ENCODE measurements at regions not wholly inside any gene's neighbourhood (a gene's known extent, or its start where the extent isn't known, plus 50 kb on each side); places are given as distances from the start of the nearest gene placed in this dataset.

DNA sequence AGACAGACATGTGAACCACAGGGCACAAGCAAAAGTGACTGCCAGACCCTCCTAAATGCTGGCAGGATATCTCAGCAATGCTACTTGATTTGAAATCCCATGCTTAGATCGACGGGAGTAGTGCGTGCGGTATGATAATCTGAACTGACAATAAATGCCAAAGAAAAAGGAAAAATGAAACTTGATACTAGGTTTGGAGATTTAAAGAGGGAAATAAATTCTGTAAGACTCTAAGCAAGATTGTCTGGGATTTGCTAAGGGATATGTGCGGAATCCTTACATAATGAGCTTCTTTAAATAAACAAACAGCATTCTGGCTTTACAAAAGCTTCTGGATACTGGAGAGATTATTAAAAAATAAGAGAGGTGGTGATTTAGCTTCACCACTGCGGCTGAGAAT, 203.6 kb downstream of the CAAP1 start:
- H3K9ac ChIP-seq (ENCODE audit: low read length in 2 of 2): no peak overlapping the region
- no peaks in the 10 kb centered on the region for H3K27me3 ChIP-seq (ENCODE audit: control insufficient read depth in 1 of 2, insufficient read depth in 2 of 2, low read length in 2 of 2)
- no peak overlapping the region for H3K27ac ChIP-seq (ENCODE audit: low read length)
- H3K9me3 ChIP-seq (ENCODE audit: control insufficient read depth in 2 of 2, low read length in 2 of 2): no peaks in the 10 kb centered on the region
- H3K4me1 ChIP-seq (ENCODE audit: control insufficient read depth, insufficient read depth, low read length): no peaks in the 10 kb centered on the region
- H3K4me3 ChIP-seq (ENCODE audit: low read length in 2 of 2): no peak overlapping the region
- H3K36me3 ChIP-seq (ENCODE audit: control insufficient read depth in 2 of 2, insufficient read depth in 2 of 2, low read length in 2 of 2): no peaks in the 10 kb centered on the region

DNA sequence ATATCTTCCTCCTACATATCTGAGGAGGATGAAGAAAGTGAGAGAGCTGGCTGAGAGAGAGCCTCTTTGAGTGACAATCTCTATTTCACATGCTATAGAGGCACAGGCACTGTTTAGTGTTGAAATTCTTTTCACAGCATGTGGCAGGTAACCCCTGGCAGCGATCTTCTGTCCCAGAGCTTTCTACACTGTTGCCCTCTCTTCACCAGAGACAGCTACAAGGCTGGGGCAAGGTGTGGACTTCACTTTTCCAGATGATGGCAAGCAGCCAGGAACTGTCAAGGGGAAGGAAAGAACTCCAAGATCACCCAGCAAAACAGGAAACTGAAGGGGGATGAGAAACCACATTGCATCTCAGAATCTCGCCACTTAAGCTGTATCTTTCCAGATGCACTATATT, 205.2 kb downstream of the CAAP1 start:
- no peak overlapping the region for H3K4me3 ChIP-seq (ENCODE audit: low read length in 2 of 2)
- H3K9ac ChIP-seq (ENCODE audit: low read length in 2 of 2): no peak overlapping the region
- no peaks in the 10 kb centered on the region for H3K36me3 ChIP-seq (ENCODE audit: control insufficient read depth in 2 of 2, insufficient read depth in 2 of 2, low read length in 2 of 2)
- no peaks in the 10 kb centered on the region for H3K27me3 ChIP-seq (ENCODE audit: control insufficient read depth in 1 of 2, insufficient read depth in 2 of 2, low read length in 2 of 2)
- no peak overlapping the region for H3K27ac ChIP-seq (ENCODE audit: low read length)
- no peaks in the 10 kb centered on the region for H3K9me3 ChIP-seq (ENCODE audit: control insufficient read depth in 2 of 2, low read length in 2 of 2)
- no peaks in the 10 kb centered on the region for H3K4me1 ChIP-seq (ENCODE audit: control insufficient read depth, insufficient read depth, low read length)

DNA sequence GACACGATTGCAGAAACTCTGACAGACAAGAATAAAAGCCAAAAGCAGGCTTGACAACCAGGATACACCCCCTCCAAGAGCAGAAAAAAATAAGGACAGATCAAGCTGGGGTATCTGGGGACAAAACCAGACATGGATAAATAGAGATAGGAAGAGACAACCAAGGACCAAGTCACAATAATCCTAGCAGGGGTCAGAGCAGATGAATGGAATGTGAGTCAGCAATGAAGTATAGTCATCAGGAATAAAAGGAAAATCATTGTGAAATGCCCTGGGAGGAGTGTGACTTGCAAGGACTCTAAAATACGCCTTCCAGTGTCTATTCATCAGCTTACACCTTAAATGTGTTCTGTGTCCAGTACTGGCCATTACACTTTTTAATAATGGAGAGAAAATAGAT, 206.8 kb downstream of the CAAP1 start:
- no peaks in the 10 kb centered on the region for H3K4me1 ChIP-seq (ENCODE audit: control insufficient read depth, insufficient read depth, low read length)
- H3K9me3 ChIP-seq (ENCODE audit: control insufficient read depth in 2 of 2, low read length in 2 of 2): no peaks in the 10 kb centered on the region
- H3K9ac ChIP-seq (ENCODE audit: low read length in 2 of 2): no peak overlapping the region
- no peaks in the 10 kb centered on the region for H3K27me3 ChIP-seq (ENCODE audit: control insufficient read depth in 1 of 2, insufficient read depth in 2 of 2, low read length in 2 of 2)
- no peak overlapping the region for H3K27ac ChIP-seq (ENCODE audit: low read length)
- H3K36me3 ChIP-seq (ENCODE audit: control insufficient read depth in 2 of 2, insufficient read depth in 2 of 2, low read length in 2 of 2): no peaks in the 10 kb centered on the region
- H3K4me3 ChIP-seq (ENCODE audit: low read length in 2 of 2): no peak overlapping the region

DNA sequence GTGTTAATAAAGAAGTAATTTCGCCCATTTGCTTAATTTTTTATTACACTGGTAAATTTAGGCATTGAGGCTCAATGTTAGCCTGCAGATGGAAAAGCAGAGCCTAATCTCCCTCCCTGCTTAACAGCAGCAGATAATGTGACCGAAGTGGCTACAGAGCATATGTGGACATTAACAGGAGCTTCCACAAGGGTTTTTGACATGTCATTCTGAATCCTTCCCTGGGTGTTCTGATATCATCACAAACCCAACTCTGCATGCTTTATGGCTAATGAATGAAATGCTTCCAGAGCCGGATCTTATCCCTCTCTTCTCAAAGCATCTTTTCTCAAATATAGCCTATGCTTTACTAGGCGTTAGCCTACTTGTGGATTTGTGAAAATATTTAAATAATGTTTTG, 208.6 kb downstream of the CAAP1 start:
- Histone ChIP-seq H3K4me3 (ENCODE audit: low read length in 2 of 2) (no peak overlapping the region), H3K4me1 (ENCODE audit: control insufficient read depth, insufficient read depth, low read length) (no peaks in the 10 kb centered on the region), H3K27me3 (ENCODE audit: control insufficient read depth in 1 of 2, insufficient read depth in 2 of 2, low read length in 2 of 2) (no peaks in the 10 kb centered on the region), H3K9ac (ENCODE audit: low read length in 2 of 2) (no peak overlapping the region), H3K9me3 (ENCODE audit: control insufficient read depth in 2 of 2, low read length in 2 of 2) (no peaks in the 10 kb centered on the region), H3K36me3 (ENCODE audit: control insufficient read depth in 2 of 2, insufficient read depth in 2 of 2, low read length in 2 of 2) (no peaks in the 10 kb centered on the region), H3K27ac (ENCODE audit: low read length) (no peak overlapping the region)

DNA sequence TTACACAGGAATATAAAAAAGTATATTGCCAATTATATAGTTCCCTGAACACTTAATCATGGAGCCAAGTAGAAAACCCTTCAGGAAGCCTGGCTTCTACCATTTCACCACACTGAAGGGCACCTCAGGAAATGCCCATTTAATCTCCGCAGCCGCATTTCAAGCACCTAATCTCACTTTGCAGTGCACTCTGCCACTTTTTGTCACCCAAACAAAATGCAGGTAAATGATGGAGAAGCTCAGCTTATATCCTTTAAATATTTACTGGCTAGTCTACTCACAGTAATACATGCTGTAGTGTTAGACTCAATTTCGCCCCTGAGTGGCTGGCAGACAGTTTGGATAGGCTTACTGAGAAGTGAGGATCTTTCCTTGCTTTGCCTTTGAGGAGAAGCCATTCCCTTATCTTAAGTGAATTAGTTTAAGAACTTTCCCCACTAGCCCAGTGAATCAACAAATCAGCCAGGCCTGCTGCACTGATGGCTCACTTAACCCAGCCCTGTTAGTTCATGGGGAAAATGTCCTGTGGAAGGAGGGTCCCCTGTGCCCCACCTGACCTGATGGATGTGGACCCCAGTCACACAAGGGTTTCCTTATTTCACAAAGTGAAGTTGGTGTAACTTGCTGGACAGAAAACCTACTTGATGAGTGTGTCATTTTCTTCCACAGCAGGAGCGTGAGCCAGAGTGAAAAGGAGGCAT, 209.7 kb downstream of the CAAP1 start:
- no peaks in the 10 kb centered on the region for H3K36me3 ChIP-seq (ENCODE audit: control insufficient read depth in 2 of 2, insufficient read depth in 2 of 2, low read length in 2 of 2)
- H3K27ac ChIP-seq (ENCODE audit: low read length): no peak overlapping the region
- no peak overlapping the region for H3K4me3 ChIP-seq (ENCODE audit: low read length in 2 of 2)
- H3K9me3 ChIP-seq (ENCODE audit: control insufficient read depth in 2 of 2, low read length in 2 of 2): no peaks in the 10 kb centered on the region
- no peak overlapping the region for H3K9ac ChIP-seq (ENCODE audit: low read length in 2 of 2)
- H3K4me1 ChIP-seq (ENCODE audit: control insufficient read depth, insufficient read depth, low read length): no peaks in the 10 kb centered on the region
- no peaks in the 10 kb centered on the region for H3K27me3 ChIP-seq (ENCODE audit: control insufficient read depth in 1 of 2, insufficient read depth in 2 of 2, low read length in 2 of 2)

DNA sequence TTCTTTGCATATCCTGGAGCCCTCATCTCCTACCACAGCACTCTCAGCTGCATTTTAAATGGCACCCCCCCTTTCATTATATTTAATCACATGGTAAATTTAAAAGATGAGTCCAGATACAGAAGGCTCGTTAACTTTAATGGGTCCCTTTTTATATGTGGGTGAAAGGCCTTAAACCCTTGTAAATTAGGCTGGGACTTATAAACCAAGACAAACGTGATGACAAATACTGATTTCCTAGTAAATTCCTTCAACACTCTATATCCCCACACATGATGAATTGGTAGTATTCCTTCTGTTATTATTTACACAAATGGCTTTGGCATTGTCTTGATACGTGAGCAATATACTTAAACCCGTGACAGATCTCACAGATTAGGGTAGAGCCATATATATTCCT, 210.6 kb downstream of the CAAP1 start:
- H3K9me3 ChIP-seq (ENCODE audit: control insufficient read depth in 2 of 2, low read length in 2 of 2): no peaks in the 10 kb centered on the region
- no peak overlapping the region for H3K27ac ChIP-seq (ENCODE audit: low read length)
- H3K9ac ChIP-seq (ENCODE audit: low read length in 2 of 2): no peak overlapping the region
- no peaks in the 10 kb centered on the region for H3K27me3 ChIP-seq (ENCODE audit: control insufficient read depth in 1 of 2, insufficient read depth in 2 of 2, low read length in 2 of 2)
- H3K36me3 ChIP-seq (ENCODE audit: control insufficient read depth in 2 of 2, insufficient read depth in 2 of 2, low read length in 2 of 2): no peaks in the 10 kb centered on the region
- H3K4me3 ChIP-seq (ENCODE audit: low read length in 2 of 2): no peak overlapping the region
- H3K4me1 ChIP-seq (ENCODE audit: control insufficient read depth, insufficient read depth, low read length): no peaks in the 10 kb centered on the region

DNA sequence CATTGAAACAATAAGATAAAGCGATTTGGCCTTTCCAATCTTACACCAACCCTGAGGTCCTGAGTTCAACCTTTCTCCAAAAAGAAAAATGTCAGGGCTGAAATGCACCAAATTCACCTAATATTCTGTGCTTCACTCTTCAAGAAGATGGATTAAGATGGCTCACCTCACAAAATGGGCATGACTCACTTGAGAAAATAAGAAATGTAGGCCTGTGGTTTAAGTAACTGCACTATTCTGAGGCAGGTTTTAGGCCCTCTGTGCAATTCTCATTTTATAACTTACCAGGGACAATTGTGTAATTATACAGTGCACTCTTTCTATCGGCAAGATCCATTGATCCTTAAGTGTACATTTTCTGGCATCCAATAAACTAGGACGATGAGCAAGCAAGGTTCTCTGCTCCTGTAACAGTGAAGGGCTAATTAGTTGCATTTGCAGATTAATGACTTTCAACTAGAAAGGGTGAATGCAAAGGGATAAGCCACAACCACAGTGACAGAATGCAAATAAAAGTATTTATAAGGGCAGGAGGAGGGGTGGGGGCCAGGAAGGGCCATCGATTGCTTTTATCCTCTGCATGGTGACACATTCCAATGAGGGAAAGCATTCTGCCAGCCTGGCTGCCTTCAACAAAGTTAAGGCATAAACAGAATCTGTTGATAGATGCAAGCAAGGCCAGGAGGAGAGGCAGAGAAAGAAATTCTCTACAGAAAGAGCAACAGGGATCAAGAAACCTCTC, 214.5 kb downstream of the CAAP1 start:
- no peak overlapping the region for H3K27ac ChIP-seq (ENCODE audit: low read length)
- H3K4me3 ChIP-seq (ENCODE audit: low read length in 2 of 2): no peak overlapping the region
- H3K4me1 ChIP-seq (ENCODE audit: control insufficient read depth, insufficient read depth, low read length): no peaks in the 10 kb centered on the region
- no peak overlapping the region for H3K9ac ChIP-seq (ENCODE audit: low read length in 2 of 2)
- no peaks in the 10 kb centered on the region for H3K36me3 ChIP-seq (ENCODE audit: control insufficient read depth in 2 of 2, insufficient read depth in 2 of 2, low read length in 2 of 2)
- no peaks in the 10 kb centered on the region for H3K27me3 ChIP-seq (ENCODE audit: control insufficient read depth in 1 of 2, insufficient read depth in 2 of 2, low read length in 2 of 2)
- H3K9me3 ChIP-seq (ENCODE audit: control insufficient read depth in 2 of 2, low read length in 2 of 2): no peaks in the 10 kb centered on the region

DNA sequence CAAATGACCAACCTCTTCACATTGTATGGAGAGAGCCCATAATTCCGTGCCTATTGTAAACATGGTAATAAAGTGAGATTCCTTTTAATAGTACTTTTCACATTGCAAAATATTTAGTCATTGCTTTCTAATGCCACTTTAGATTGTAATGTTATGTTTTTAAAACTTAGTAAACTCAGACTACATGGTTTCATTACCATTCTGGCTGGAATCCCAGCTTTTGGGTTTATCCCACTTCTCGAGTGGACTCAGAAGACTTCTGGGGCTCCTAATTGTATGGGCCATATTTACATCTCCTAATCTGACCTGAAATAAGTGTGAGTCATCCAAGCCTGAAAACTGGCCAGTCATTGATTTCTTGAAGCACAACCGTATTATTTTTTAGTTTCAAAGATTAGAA, 217.6 kb downstream of the CAAP1 start:
- no peaks in the 10 kb centered on the region for H3K4me1 ChIP-seq (ENCODE audit: control insufficient read depth, insufficient read depth, low read length)
- no peak overlapping the region for H3K4me3 ChIP-seq (ENCODE audit: low read length in 2 of 2)
- no peaks in the 10 kb centered on the region for H3K27me3 ChIP-seq (ENCODE audit: control insufficient read depth in 1 of 2, insufficient read depth in 2 of 2, low read length in 2 of 2)
- H3K9ac ChIP-seq (ENCODE audit: low read length in 2 of 2): no peak overlapping the region
- no peaks in the 10 kb centered on the region for H3K36me3 ChIP-seq (ENCODE audit: control insufficient read depth in 2 of 2, insufficient read depth in 2 of 2, low read length in 2 of 2)
- no peak overlapping the region for H3K27ac ChIP-seq (ENCODE audit: low read length)
- H3K9me3 ChIP-seq (ENCODE audit: control insufficient read depth in 2 of 2, low read length in 2 of 2): no peaks in the 10 kb centered on the region

DNA sequence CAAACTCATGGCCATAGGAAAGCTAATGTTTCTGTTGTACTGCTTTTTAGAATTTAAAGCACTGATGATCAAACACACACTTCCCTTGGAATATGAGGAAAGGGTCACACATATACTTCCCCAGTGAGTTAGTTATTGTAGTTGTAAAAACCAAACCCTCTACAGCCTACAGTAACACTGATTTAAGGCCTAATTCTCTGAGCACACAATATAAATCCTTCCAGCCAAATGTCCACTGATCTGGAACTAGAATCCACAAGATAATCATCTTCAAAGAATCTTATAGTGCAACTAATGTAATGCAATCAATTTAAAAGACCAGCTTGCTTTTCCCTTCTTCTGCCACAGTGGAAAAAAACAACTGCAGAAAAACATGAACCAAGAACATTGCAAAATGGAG, 219.3 kb downstream of the CAAP1 start:
- Histone ChIP-seq H3K27ac (ENCODE audit: low read length) (no peak overlapping the region), H3K4me1 (ENCODE audit: control insufficient read depth, insufficient read depth, low read length) (no peaks in the 10 kb centered on the region), H3K9ac (ENCODE audit: low read length in 2 of 2) (no peak overlapping the region), H3K36me3 (ENCODE audit: control insufficient read depth in 2 of 2, insufficient read depth in 2 of 2, low read length in 2 of 2) (no peaks in the 10 kb centered on the region), H3K27me3 (ENCODE audit: control insufficient read depth in 1 of 2, insufficient read depth in 2 of 2, low read length in 2 of 2) (no peaks in the 10 kb centered on the region), H3K9me3 (ENCODE audit: control insufficient read depth in 2 of 2, low read length in 2 of 2) (no peaks in the 10 kb centered on the region), H3K4me3 (ENCODE audit: low read length in 2 of 2) (no peak overlapping the region)

DNA sequence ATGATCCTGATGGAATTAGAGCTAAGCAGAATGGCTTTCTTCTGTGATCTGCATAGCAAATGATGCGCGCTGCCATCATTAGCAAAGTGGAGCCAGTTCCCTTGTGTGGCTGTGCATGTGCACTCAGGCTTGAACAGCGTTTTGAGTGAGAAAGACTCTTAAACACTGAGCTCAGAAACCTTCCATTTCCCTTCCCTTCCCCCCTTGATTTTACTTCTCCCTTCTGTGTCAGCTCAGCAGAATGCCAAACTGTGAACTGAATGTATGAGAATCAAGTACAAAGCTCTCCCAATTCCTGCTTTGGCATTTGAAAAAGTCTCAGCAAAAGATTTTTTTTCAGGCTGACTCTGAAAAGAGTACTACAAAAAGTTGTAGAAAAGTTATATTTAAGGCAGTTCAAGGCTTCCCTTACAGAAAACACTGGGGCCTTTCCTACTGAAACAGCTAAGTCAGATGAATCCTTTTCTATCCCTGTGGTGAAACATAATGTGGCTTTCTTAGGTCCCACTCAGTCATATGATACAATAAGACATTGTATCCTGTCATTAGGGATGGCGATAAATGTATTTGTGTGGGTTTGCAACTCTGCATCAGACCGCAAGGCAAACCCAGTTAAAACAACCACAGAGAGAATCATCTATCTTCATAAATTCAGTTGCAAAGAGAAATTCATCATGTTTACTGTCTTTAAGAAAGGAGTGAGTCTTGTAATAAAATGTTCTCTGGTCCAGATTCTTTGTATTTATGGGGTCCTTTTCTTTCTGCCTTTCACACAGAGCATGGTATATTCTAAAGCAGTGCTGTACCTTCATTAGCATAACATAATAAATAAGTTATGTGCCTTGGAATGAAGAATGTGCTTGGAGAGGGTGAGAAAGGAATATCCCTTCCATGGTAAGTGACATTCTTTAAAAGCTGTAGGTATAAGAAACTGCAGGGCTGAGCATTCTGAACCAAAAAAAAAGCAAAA, 222.6 kb downstream of the CAAP1 start:
- Histone ChIP-seq H3K4me1 (ENCODE audit: control insufficient read depth, insufficient read depth, low read length) (no peaks in the 10 kb centered on the region), H3K9ac (ENCODE audit: low read length in 2 of 2) (no peak overlapping the region), H3K9me3 (ENCODE audit: control insufficient read depth in 2 of 2, low read length in 2 of 2) (no peaks in the 10 kb centered on the region), H3K27me3 (ENCODE audit: control insufficient read depth in 1 of 2, insufficient read depth in 2 of 2, low read length in 2 of 2) (no peaks in the 10 kb centered on the region), H3K4me3 (ENCODE audit: low read length in 2 of 2) (no peak overlapping the region), H3K27ac (ENCODE audit: low read length) (no peak overlapping the region), H3K36me3 (ENCODE audit: control insufficient read depth in 2 of 2, insufficient read depth in 2 of 2, low read length in 2 of 2) (no peaks in the 10 kb centered on the region)
